ENCODE measurements at regions not wholly inside any gene's neighbourhood (a gene's known extent, or its start where the extent isn't known, plus 50 kb on each side); places are given as distances from the start of the nearest gene placed in this dataset.

DNA sequence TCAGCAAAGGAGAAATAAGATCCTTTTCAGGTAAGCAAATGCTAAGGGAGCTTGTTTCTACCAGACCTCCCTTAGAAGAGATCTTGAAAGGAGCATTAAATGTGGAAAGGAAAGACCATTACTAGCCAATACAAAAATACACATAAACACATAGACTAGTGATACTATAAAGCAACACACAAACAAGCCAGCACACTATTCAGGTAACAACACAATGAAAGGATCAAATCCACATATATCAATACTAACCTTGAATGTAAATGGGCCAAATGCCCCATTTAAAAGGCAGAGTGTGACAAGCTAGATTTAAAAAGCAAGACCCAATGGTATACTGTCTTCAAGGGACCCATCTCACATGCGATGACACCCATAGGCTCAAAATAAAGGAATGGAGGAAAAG is 317.6 kb downstream of the TBL1XR1 start:
- Histone ChIP-seq H3K27ac (no peak overlapping the region), H3K9me3 (peaks cover 3 to 21% of the 10 kb centered on the region in 2 donors)
- intact Hi-C loops (cut with DNase I) = no loop called here

DNA sequence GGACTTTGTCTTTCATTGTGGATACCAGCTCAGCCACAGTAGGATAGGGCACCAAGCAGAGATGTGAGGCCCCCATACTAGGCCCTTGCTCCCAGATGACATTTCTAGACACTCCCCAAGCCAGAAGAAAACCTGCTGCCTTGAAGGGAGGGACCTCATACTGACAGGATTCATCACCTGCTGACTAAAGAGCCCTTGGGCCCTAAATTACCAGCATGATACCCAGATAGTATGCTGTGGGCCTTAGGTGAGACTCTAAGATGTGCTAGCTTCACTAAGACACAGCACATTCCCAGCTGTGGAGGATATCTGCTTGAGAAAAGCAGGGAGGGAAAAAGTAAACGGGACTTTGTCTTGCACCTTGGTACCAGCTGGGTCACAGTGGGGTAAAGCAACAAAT is 324.0 kb downstream of the TBL1XR1 start:
- Histone ChIP-seq H3K4me1 (no peaks in the 10 kb centered on the region), H3K9me3 (no peaks in the 10 kb centered on the region), H3K4me3 (no peak overlapping the region), H3K36me3 (no peaks in the 10 kb centered on the region), H3K27ac (no peak overlapping the region), H3K27me3 (no peaks in the 10 kb centered on the region)
- DNase-seq (ENCODE audit: low spot score in 2 of 2) = no peak
- intact Hi-C loops (cut with DNase I) = no loop called here
- TF ChIP-seq, protein P1, sequence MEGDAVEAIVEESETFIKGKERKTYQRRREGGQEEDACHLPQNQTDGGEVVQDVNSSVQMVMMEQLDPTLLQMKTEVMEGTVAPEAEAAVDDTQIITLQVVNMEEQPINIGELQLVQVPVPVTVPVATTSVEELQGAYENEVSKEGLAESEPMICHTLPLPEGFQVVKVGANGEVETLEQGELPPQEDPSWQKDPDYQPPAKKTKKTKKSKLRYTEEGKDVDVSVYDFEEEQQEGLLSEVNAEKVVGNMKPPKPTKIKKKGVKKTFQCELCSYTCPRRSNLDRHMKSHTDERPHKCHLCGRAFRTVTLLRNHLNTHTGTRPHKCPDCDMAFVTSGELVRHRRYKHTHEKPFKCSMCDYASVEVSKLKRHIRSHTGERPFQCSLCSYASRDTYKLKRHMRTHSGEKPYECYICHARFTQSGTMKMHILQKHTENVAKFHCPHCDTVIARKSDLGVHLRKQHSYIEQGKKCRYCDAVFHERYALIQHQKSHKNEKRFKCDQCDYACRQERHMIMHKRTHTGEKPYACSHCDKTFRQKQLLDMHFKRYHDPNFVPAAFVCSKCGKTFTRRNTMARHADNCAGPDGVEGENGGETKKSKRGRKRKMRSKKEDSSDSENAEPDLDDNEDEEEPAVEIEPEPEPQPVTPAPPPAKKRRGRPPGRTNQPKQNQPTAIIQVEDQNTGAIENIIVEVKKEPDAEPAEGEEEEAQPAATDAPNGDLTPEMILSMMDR (IDR thresholded peaks at IDR 0.05) = no peak

More for the DNA sequence above, 317.6 kb downstream of the TBL1XR1 start:
- H3K36me3 ChIP-seq = no peaks in the 10 kb centered on the region
- H3K4me3 ChIP-seq = no peak overlapping the region
- TF ChIP-seq, protein P1 (IDR thresholded peaks at IDR 0.05) = no peak
- H3K4me1 ChIP-seq = no peaks in the 10 kb centered on the region
- no peak for DNase-seq (ENCODE audit: low spot score in 2 of 2)
- H3K27me3 ChIP-seq = no peaks in the 10 kb centered on the region

DNA sequence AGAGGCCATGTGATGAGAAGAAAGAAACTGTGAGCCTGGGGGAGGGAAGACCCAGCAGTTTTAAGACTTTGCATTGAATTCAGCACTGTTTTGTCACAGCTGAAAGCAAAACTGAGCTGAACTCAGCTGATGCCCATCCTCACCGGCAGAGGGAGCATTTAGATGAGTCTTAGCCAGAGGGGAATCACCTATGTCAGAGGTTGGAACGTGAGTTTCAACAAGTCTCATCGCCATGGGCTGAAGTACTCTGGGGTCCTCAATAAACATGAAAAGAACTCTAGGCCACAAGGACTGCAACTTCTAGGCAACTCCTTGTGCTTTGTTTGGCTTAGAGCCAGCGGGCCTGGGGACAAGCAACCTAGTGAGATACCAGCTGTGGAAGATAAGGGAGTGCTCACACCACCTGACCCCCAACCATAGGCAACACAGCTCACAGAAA is 324.5 kb downstream of the TBL1XR1 start:
- no peak overlapping the region for H3K27ac ChIP-seq
- no peaks in the 10 kb centered on the region for H3K27me3 ChIP-seq
- TF ChIP-seq, protein P1 (IDR thresholded peaks at IDR 0.05) = peak; percentile 54 to 68 (median 63)
- DNase-seq (ENCODE audit: low spot score in 2 of 2) = no peak
- H3K9me3 ChIP-seq = no peaks in the 10 kb centered on the region
- H3K4me3 ChIP-seq = no peak overlapping the region
- H3K36me3 ChIP-seq = no peaks in the 10 kb centered on the region
- intact Hi-C loops (cut with DNase I) = loop anchor here (1.0 kb wide), 1 partner anchor 67 kb away; no protein-coding TSS in a partner anchor
- no peaks in the 10 kb centered on the region for H3K4me1 ChIP-seq

DNA sequence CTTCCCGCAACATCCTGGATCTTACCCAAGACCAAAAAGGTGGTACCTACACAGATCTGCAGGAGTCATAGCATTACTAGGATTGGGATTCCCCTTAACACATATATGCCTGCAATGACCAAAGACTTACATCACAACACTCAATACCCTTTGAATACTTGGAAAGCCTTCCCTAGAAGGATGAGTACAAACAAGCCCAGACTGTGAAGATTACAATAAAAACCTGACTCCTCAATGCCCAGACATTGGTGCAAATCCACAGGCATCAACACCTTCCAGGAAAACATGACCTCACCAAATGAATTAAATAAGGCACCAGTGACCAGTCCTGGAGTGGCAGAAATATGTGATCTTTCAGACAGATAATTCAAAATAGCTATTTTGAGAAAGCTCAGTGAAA is 326.8 kb downstream of the TBL1XR1 start:
- Histone ChIP-seq H3K27ac (no peak overlapping the region), H3K9me3 (no peaks in the 10 kb centered on the region), H3K36me3 (no peaks in the 10 kb centered on the region), H3K4me1 (no peaks in the 10 kb centered on the region), H3K4me3 (no peak overlapping the region), H3K27me3 (no peaks in the 10 kb centered on the region)
- TF ChIP-seq, protein P1 (IDR thresholded peaks at IDR 0.05) = no peak
- intact Hi-C loops (cut with DNase I) = no loop called here
- no peak for DNase-seq (ENCODE audit: low spot score in 2 of 2)

DNA sequence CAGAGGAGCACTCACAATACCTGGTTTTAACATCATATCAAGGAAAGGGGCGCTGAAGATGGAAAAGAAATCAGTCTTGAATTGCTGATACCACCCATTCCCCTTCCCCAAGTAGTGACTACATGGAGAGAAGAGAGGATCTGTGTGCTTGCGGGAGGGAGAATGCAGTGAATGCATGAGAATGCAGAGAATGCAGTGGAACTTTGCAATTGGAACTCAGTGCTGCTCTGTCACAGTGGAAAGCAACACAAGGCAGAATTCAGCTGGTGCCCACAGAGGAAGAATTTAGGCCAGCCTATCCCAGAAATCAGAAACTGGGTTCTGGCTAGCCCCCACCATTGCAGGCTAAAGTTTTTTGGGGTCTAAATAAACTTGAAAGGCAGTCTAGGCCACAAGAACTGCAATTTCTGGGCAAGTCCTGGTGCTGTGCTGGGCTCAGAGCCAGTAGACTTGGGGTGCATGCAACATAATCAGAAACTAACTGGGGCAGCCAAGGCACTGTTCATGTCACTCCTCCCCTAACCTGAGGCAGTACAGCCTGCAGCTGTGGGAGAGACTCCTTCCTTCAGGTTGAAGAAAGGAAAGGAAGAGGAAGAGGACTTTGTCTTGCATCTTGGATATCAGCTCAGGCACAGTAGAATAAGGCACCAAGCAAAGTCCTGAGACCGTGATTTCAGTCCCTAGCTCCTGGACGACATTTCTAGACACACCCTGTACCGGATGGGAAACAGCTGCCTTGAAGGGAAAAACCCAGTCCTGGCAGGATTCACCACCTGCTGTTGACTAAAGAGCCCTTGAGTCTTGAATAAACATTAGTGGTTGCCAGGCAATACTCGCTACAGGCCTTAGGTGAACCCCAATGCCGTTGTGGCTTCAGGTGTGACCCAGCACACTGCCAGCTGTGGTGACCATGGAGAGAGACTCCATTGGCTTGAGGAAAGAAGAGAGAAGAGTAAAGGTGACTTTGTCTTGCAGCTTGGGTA is 329.3 kb downstream of the TBL1XR1 start:
- DNase-seq (ENCODE audit: low spot score in 2 of 2) = no peak
- H3K9me3 ChIP-seq = no peaks in the 10 kb centered on the region
- intact Hi-C loops (cut with DNase I) = no loop called here
- TF ChIP-seq, protein P1 (IDR thresholded peaks at IDR 0.05) = no peak
- no peak overlapping the region for H3K27ac ChIP-seq
- H3K4me3 ChIP-seq = no peak overlapping the region
- H3K27me3 ChIP-seq = no peaks in the 10 kb centered on the region
- no peaks in the 10 kb centered on the region for H3K4me1 ChIP-seq
- no peaks in the 10 kb centered on the region for H3K36me3 ChIP-seq
